NCI-H2227 (cell line): ENCODE measurements at regions not wholly inside any gene's neighbourhood (a gene's known extent, or its start where the extent isn't known, plus 50 kb on each side); places are given as distances from the start of the nearest gene placed in this dataset.

ENCODE experiments used
- DNase-seq: peaks from one replicate; lab custom pipeline; 2025; ENCODE audit not compliant: unreplicated experiment; lab: John Stamatoyannopoulos, UW

- DNase-seq = peak; percentile 12
Measured at GRCh38 chr14:103206836-103207387, 83.7 kb downstream of the TNFAIP2 start.

GRCh38 chr14:103207388-103208072, 84.3 kb downstream of the TNFAIP2 start:
- peak; percentile 39 for DNase-seq

DNA sequence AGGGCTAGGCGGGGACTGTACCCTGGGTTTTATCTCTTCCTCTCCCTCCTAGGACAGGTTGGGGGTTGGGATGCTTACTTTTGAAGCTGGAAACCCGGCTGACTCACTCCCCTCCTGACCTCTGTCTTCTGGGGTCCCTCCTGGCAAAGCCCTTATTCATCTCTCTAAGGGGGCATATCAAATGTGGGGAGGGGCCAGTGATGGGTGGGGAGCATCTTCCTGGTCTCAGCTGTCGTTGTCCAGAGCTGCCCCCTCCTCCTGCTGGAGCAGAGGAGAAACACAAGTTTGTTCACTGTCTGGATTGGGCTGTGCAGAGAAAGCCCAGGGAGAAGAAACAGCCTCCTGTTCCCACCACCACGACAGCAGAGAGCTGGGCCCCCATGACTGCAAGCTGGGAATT, 85.8 kb downstream of the TNFAIP2 start:
- DNase-seq = no peak

- DNase-seq = no peak
Measured at GRCh38 chr14:103209506-103209905, 86.2 kb downstream of the TNFAIP2 start.

DNA sequence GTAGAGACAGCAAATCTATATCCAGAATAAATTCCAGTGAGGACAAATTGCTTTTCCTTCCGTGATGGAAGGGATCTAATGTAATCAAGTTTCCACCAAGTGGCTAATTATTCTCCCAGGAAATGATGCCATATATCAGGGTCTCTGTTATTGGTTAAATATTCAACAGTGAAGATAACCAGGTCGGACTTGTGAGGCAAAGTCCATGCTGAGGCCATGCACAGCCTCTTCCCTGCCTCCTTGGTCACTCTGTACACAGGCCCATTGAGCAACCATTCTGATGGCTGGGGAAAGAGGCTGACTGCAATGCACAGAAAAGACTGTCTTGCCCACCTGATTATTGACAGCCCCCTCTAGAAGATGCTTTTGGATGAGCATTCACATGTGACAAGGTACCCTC, 90.1 kb downstream of the TNFAIP2 start:
- no peak for DNase-seq

GRCh38 chr14:103214461-103214958, 91.2 kb downstream of the TNFAIP2 start:
- no peak for DNase-seq

- no peak for DNase-seq
Measured at GRCh38 chr14:103216399-103216798, 93.1 kb downstream of the TNFAIP2 start.

- DNase-seq = no peak
Measured at GRCh38 chr14:103216857-103217256, 93.6 kb downstream of the TNFAIP2 start.

- DNase-seq = no peak
Measured at GRCh38 chr14:103217538-103217937, 94.3 kb downstream of the TNFAIP2 start.

- DNase-seq = peak; percentile 22
Measured at GRCh38 chr14:103220134-103220981, 97.1 kb downstream of the TNFAIP2 start.

GRCh38 chr14:103220982-103221641, 97.9 kb downstream of the TNFAIP2 start:
- DNase-seq = no peak

DNA sequence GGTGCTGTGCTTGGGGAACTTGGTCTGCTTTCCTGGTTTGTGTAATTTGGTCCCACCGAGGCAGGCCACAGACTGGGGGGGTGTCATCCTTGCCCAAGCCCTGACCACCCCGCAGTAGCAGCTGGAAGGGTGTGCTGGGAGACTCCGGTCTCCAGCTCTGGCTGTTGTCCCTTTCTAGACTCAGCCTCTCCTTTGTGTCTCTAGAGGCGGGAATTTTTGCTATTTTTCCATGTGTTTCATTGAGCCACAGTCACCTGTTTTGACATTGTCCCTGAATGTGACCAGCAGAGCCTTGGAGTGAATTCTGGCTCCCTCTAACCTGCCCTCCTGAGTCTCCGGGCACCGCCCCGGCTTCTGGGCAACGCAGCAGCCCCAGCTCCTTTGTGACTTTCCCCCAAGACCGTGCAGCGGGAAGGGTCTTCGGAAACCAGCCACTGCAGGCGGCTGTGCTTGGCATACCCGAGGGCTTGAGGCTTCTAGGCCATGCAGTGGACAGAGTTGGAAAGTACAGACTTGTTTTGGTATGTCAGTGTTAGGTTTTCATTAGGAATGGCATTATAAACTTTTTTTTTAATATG, 98.6 kb downstream of the TNFAIP2 start:
- DNase-seq = no peak

GRCh38 chr14:103223818-103224352, 100.6 kb downstream of the TNFAIP2 start:
- no peak for DNase-seq

GRCh38 chr14:103225062-103225461, 101.8 kb downstream of the TNFAIP2 start:
- DNase-seq = no peak

- DNase-seq = no peak
Measured at GRCh38 chr14:103225476-103225875, 102.2 kb downstream of the TNFAIP2 start.

- no peak for DNase-seq
Measured at GRCh38 chr14:103227094-103227768, 104.0 kb downstream of the TNFAIP2 start.

DNA sequence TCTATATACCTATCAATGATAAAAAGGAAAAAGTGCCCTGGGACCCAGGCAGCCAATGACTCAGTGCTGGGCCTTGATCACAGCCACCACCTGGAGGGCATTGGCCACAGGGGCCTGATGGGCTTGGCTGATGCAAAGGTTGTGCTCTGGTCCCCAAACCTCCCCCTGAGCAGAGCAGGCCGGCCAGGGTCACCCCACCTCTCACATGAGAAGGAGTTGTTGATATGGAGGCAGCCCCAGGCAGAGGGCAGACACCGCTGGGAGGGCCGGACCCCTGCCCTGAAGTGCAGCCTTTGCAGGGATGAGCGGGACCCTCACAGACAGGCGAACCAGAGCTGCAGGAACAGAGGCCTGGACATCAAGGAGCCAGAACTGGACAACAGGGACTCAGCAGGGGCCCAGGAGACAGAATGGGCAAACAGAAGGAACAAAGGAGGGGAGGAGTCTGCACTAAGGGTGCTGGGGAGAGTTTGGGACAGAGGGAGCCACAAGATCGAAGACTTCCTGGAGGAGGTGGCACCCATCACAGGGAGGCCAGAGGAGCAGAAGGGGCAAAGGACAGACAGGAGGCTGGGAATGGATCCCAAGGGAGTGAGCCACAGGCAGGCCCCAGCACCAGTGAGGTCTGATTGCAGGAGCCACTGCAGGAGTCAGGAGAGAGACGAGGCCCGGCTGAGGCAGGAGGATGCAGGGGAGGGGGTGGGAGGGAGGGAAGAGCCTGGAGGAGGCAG, 105.0 kb downstream of the TNFAIP2 start:
- no peak for DNase-seq

DNA sequence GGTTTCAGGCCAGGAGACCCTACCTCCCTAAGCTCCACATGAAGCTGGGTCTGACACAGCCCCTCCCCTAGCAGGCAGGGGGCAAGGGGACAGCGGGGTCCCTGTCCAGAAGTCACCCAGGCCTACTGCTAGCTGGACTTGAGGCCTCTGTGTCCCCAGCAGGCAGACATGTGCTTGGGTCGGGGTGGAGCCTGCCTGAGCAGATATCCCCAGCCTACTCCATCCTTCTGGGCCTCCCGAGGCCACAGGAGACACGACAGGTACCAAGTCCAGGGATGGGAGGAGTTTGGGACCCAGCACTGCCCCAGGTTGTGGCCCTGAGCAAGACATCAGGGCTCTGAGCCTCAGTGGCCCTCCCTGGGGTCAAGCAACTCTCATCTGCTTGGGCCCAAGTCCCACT, 105.2 kb upstream of the EIF5 start:
- no peak for DNase-seq

DNA sequence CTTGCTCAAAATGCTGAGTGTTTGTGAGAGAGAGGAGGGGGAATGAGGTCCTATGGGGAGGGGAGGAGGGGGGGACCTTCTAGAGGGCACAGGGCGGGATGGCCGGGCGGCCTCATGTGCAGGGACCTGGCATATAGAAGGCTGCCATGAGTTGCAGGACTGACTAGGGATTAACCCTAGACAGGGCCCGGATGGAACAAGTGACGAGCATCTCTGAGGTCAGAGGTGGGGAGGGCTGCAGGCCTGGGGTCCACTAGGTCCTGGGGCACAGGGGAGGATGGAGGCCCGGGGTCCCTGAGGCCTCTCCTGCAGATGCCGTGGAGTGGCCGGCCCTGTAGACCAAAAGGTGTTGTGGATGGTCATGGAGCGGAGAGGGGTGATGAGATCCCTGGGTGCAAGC, 104.0 kb upstream of the EIF5 start:
- DNase-seq = no peak
